ENCODE measurements at regions not wholly inside any gene's neighbourhood (a gene's known extent, or its start where the extent isn't known, plus 50 kb on each side); places are given as distances from the start of the nearest gene placed in this dataset.

DNA sequence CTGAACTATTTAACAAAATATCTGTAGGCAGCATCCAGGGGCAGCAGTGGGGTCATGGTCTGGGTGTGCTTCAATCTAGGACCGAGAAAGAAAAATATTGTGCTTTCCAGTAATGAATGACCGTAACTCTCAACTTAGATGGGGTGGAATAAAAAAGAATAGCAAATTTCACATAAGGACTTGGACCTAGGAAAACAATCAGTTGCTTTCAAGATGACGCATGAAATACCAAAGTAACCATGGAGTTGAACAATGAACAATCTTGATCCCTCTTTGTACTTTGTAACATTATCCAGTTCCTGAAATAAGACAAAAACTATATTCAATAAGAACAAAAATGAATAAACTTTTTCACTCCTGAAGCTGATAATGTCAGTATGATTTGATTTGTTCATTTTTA is 167.1 kb downstream of the C7orf25 start:
- TF ChIP-seq FOXA1 (IDR thresholded peaks at IDR 0.05): no peak
- TF ChIP-seq LEF1 (IDR thresholded peaks at IDR 0.05; ENCODE audit: borderline replicate concordance): no peak
- TF ChIP-seq L3MBTL2 (conservative IDR thresholded peaks at IDR 0.05): no peak
- no peak for TF ChIP-seq CTBP1 (IDR thresholded peaks at IDR 0.05; ENCODE audit: borderline replicate concordance)
- TF ChIP-seq HDGF (IDR thresholded peaks at IDR 0.05; ENCODE audit: borderline replicate concordance): no peak
- TF ChIP-seq ZNF384 (IDR thresholded peaks at IDR 0.05): no peak
- no peak for TF ChIP-seq SP1 (IDR thresholded peaks at IDR 0.05)
- CTCF ChIA-PET: interaction anchor here (0.6 to 1.2 kb wide), 4 partner anchors 8 to 142 kb away, joined by 3 read pairs; no protein-coding TSS in a partner anchor
- POLR2A ChIA-PET: no interaction called here
- DNase-seq (ENCODE audit: extremely low spot score): no peak

DNA sequence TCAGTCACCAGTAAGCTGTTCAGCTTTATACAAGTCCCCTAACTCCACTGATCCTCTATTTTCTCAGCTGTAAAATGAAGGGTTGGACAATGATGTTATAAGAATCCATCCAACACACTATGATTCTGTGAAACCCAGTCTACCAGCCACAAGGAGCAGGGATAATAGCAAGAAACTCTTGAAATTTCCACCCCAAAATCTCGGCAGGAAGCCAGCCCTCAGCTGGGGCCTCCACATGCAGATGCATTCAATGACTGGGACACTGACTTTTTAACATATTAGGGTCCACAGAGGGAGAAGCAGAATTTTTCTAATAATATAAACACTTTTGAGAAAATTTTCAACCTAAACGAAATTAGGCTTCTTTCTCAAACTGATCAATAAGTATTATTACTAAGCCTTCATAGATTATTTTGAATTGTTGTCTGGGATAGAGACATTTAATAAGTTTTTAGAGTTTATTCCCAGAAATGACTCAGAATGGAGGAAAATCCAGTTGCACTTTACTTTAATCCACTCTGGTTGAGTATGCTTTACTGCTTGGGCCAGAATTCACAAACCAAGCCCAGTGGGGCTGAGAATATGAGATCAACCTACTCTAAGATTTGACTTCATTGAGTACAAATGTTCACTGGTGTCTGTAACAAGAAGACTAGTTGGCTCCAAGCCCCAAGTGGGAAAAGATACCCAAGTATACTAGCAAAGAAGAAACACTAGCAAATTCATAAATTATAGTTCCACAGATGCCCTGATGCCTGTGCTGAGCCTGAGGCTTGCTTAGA is 168.6 kb downstream of the C7orf25 start:
- TF ChIP-seq SUZ12 (IDR thresholded peaks at IDR 0.05) (no peak), TARDBP (IDR thresholded peaks at IDR 0.05) (no peak), FOXK2 (IDR thresholded peaks at IDR 0.05) (no peak), ARNT (IDR thresholded peaks at IDR 0.05) (no peak), ZNF384 (IDR thresholded peaks at IDR 0.05) (no peak), FOXM1 (IDR thresholded peaks at IDR 0.05; ENCODE audit: borderline replicate concordance) (no peak), ELF4 (IDR thresholded peaks at IDR 0.05) (no peak), BHLHE40 (IDR thresholded peaks at IDR 0.05; ENCODE audit: borderline replicate concordance) (no peak), L3MBTL2 (conservative IDR thresholded peaks at IDR 0.05) (no peak), SP1 (IDR thresholded peaks at IDR 0.05) (no peak), LEF1 (IDR thresholded peaks at IDR 0.05; ENCODE audit: borderline replicate concordance) (no peak)
- TF ChIP-seq, protein P1, sequence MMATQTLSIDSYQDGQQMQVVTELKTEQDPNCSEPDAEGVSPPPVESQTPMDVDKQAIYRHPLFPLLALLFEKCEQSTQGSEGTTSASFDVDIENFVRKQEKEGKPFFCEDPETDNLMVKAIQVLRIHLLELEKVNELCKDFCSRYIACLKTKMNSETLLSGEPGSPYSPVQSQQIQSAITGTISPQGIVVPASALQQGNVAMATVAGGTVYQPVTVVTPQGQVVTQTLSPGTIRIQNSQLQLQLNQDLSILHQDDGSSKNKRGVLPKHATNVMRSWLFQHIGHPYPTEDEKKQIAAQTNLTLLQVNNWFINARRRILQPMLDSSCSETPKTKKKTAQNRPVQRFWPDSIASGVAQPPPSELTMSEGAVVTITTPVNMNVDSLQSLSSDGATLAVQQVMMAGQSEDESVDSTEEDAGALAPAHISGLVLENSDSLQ (IDR thresholded peaks at IDR 0.05): no peak
- CTCF ChIA-PET: no interaction called here
- POLR2A ChIA-PET: no interaction called here
- DNase-seq (ENCODE audit: extremely low spot score): no peak

DNA sequence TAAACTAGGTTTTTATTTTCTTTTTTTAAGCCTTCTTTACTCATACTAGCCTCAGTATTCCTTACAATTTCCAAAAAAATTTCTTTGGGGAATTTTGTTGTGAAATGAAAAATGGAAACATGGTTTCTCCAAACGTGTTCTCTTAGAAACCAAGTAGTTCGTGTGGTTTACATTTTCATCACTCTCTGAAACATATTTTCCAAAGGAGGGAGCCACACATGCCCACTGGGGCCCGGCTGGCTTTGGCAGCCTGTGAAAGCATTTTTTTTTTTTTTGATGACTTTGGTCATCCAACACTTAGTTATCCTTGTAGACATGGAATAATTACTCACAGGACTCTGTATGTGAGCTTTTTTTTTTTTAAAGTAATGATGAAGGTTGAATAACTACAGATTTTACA is 169.6 kb downstream of the C7orf25 start:
- no peak for DNase-seq (ENCODE audit: extremely low spot score)
- TF ChIP-seq NFRKB (IDR thresholded peaks at IDR 0.05) (no peak), BHLHE40 (IDR thresholded peaks at IDR 0.05; ENCODE audit: borderline replicate concordance) (no peak), SUZ12 (IDR thresholded peaks at IDR 0.05) (no peak), HDGF (IDR thresholded peaks at IDR 0.05; ENCODE audit: borderline replicate concordance) (no peak), FOXA1 (IDR thresholded peaks at IDR 0.05) (no peak), ARNT (IDR thresholded peaks at IDR 0.05) (no peak), SP1 (IDR thresholded peaks at IDR 0.05) (no peak), FOXK2 (IDR thresholded peaks at IDR 0.05) (no peak), LEF1 (IDR thresholded peaks at IDR 0.05; ENCODE audit: borderline replicate concordance) (no peak), ZNF384 (IDR thresholded peaks at IDR 0.05) (no peak), ELF4 (IDR thresholded peaks at IDR 0.05) (no peak), CTBP1 (IDR thresholded peaks at IDR 0.05; ENCODE audit: borderline replicate concordance) (no peak), FOXM1 (IDR thresholded peaks at IDR 0.05; ENCODE audit: borderline replicate concordance) (no peak)
- TF ChIP-seq, protein P1 (IDR thresholded peaks at IDR 0.05): no peak
- ChIA-PET POLR2A (no interaction called here), CTCF (no interaction called here)

DNA sequence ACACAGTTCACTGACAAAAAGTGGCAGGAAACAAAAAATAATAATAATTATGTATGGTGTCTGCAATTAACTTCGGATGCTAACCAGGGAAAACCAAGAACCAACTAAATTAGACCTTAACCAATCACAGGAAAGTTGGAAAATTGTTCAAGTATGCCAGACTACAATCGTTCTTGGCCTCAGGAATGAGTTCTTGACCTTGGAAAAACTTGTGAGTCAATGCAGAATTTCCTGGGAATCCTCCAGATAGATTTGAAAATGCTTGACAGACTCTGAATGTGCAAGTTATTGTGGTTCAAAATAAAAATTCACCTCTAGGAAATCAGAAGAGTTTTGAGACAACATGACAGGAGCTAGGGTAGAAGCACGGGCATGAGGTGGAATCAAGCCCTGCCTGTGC is 171.5 kb downstream of the C7orf25 start:
- TF ChIP-seq LEF1 (IDR thresholded peaks at IDR 0.05; ENCODE audit: borderline replicate concordance) (no peak), FOXM1 (IDR thresholded peaks at IDR 0.05; ENCODE audit: borderline replicate concordance) (no peak), ELF4 (IDR thresholded peaks at IDR 0.05) (no peak), FOXK2 (IDR thresholded peaks at IDR 0.05) (no peak), NFRKB (IDR thresholded peaks at IDR 0.05) (no peak), TARDBP (IDR thresholded peaks at IDR 0.05) (no peak), L3MBTL2 (conservative IDR thresholded peaks at IDR 0.05) (no peak), SUZ12 (IDR thresholded peaks at IDR 0.05) (no peak), CTBP1 (IDR thresholded peaks at IDR 0.05; ENCODE audit: borderline replicate concordance) (no peak), SP1 (IDR thresholded peaks at IDR 0.05) (no peak)
- TF ChIP-seq, protein P1 (IDR thresholded peaks at IDR 0.05): no peak
- no peak for DNase-seq (ENCODE audit: extremely low spot score)
- ChIA-PET POLR2A (no interaction called here), CTCF (interaction anchor here (0.6 kb wide), 1 partner anchor 37 kb away, joined by 3 read pairs; no protein-coding TSS in a partner anchor)

DNA sequence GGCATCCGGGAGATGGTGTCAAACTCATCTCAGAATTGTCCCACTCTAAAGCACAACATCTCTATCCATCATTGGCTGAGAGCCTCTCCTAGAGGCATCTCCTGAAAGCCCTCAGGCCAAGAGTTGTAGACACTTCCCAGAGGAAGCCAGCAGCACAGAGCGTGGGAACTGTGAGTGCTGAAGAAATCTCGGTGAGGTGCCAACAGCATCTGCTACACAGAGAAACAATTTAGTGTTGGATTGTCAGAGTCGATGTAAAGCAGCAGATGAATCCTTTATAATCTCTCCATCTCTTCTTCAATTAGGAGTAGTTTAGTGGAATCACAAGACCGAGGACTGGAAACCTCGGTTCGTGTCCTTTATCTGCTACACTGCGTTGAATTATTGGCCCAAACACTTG is 172.2 kb downstream of the C7orf25 start:
- ChIA-PET CTCF (interaction anchor here (0.6 kb wide), 1 partner anchor 37 kb away, joined by 3 read pairs; no protein-coding TSS in a partner anchor), POLR2A (no interaction called here)
- TF ChIP-seq SUZ12 (IDR thresholded peaks at IDR 0.05) (no peak), FOXK2 (IDR thresholded peaks at IDR 0.05) (no peak), NFRKB (IDR thresholded peaks at IDR 0.05) (no peak), FOXA1 (IDR thresholded peaks at IDR 0.05) (no peak), HDGF (IDR thresholded peaks at IDR 0.05; ENCODE audit: borderline replicate concordance) (no peak), ARNT (IDR thresholded peaks at IDR 0.05) (no peak), BHLHE40 (IDR thresholded peaks at IDR 0.05; ENCODE audit: borderline replicate concordance) (no peak), FOXM1 (IDR thresholded peaks at IDR 0.05; ENCODE audit: borderline replicate concordance) (no peak), CTBP1 (IDR thresholded peaks at IDR 0.05; ENCODE audit: borderline replicate concordance) (no peak), LEF1 (IDR thresholded peaks at IDR 0.05; ENCODE audit: borderline replicate concordance) (no peak), ELF4 (IDR thresholded peaks at IDR 0.05) (no peak), ZNF384 (IDR thresholded peaks at IDR 0.05) (no peak), L3MBTL2 (conservative IDR thresholded peaks at IDR 0.05) (no peak)
- TF ChIP-seq, protein P1 (IDR thresholded peaks at IDR 0.05): no peak
- DNase-seq (ENCODE audit: extremely low spot score): no peak

Measured in HEK293T (cell line).